ENCODE measurements at regions not wholly inside any gene's neighbourhood (a gene's known extent, or its start where the extent isn't known, plus 50 kb on each side); places are given as distances from the start of the nearest gene placed in this dataset.

DNA sequence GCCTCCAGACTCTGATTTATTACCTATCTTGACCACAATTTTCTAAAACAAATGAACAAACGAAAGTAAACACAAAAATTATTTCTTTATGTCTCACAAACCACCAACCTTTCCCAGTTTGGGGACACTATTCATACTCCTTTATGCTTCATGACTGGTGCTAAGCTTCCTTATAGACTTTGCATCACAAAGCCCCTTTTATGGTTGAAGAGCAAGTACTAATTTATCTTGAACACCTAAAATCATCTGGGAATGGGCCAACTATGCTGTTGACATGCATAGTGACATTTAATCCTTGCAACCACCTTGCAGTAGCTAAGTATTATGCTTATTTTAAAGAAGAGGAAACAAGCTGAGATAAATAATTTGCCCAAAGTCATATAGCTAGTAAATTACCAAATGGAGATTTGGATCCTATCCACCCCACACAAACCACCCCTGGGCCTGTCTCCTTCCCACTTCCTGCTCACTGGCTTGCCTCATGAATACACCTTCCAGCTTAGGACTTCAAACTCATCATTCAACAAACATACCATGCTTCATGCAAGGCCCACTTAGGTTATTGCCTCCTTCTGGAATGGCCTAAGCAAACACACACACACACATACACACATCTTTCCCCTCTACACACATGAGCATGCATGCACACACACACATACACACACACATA is 192.2 kb downstream of the PLPP3 start:
- FAIRE-seq: no peak
- TF ChIP-seq, protein P1, sequence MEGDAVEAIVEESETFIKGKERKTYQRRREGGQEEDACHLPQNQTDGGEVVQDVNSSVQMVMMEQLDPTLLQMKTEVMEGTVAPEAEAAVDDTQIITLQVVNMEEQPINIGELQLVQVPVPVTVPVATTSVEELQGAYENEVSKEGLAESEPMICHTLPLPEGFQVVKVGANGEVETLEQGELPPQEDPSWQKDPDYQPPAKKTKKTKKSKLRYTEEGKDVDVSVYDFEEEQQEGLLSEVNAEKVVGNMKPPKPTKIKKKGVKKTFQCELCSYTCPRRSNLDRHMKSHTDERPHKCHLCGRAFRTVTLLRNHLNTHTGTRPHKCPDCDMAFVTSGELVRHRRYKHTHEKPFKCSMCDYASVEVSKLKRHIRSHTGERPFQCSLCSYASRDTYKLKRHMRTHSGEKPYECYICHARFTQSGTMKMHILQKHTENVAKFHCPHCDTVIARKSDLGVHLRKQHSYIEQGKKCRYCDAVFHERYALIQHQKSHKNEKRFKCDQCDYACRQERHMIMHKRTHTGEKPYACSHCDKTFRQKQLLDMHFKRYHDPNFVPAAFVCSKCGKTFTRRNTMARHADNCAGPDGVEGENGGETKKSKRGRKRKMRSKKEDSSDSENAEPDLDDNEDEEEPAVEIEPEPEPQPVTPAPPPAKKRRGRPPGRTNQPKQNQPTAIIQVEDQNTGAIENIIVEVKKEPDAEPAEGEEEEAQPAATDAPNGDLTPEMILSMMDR (IDR thresholded peaks at IDR 0.05; ENCODE audit: borderline replicate concordance, extremely low read depth, insufficient read depth): no peak
- Histone ChIP-seq H3K36me3 (ENCODE audit: control insufficient read depth in 2 of 3, insufficient read depth in 3 of 3, low read length in 3 of 3) (no peaks in the 10 kb centered on the region), H3K27ac (ENCODE audit: low read depth in 2 of 2, low read length in 2 of 2) (no peak overlapping the region), H3K27me3 (ENCODE audit: control insufficient read depth, insufficient read depth, low read length) (no peaks in the 10 kb centered on the region), H3K9ac (ENCODE audit: low read length in 3 of 3) (no peak overlapping the region), H3K9me3 (ENCODE audit: control insufficient read depth in 2 of 3, insufficient read depth in 1 of 3, low read length in 3 of 3) (no peaks in the 10 kb centered on the region), H3K4me1 (ENCODE audit: control insufficient read depth in 2 of 3, insufficient read depth in 2 of 3, low read depth in 1 of 3, low read length in 3 of 3) (no peaks in the 10 kb centered on the region), H3K4me3 (ENCODE audit: low read length in 3 of 3) (no peak overlapping the region)
- intact Hi-C loops (cut with DNase I): no loop called here
- DNase-seq: no peak

DNA sequence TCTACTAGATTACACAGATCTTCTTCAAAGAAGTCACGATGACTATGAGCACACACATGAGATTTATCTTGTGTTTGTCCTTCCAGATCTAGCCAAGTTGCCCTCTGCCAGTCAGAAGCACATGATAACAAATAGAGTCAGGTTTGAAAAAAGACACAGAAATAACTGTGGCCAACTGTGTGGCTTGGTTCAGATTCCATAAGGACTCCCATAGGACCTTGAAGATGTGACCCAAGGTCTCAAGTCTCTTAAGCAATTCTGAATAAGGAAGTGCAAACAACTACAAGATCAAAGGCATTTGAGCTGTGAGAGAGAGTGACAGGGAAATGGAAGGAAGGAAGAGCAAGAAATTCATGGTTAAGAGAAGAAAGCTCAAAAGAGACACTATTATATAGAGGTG is 194.0 kb downstream of the PLPP3 start:
- intact Hi-C loops (cut with DNase I): no loop called here
- Histone ChIP-seq H3K4me1 (ENCODE audit: control insufficient read depth in 2 of 3, insufficient read depth in 2 of 3, low read depth in 1 of 3, low read length in 3 of 3) (no peaks in the 10 kb centered on the region), H3K4me3 (ENCODE audit: low read length in 3 of 3) (no peak overlapping the region), H3K9ac (ENCODE audit: low read length in 3 of 3) (no peak overlapping the region), H3K27me3 (ENCODE audit: control insufficient read depth, insufficient read depth, low read length) (no peaks in the 10 kb centered on the region), H3K27ac (ENCODE audit: low read depth in 2 of 2, low read length in 2 of 2) (no peak overlapping the region), H3K9me3 (ENCODE audit: control insufficient read depth in 2 of 3, insufficient read depth in 1 of 3, low read length in 3 of 3) (no peaks in the 10 kb centered on the region), H3K36me3 (ENCODE audit: control insufficient read depth in 2 of 3, insufficient read depth in 3 of 3, low read length in 3 of 3) (no peaks in the 10 kb centered on the region)
- DNase-seq (no peak), FAIRE-seq (no peak)
- TF ChIP-seq, protein P1 (IDR thresholded peaks at IDR 0.05; ENCODE audit: borderline replicate concordance, extremely low read depth, insufficient read depth): no peak

DNA sequence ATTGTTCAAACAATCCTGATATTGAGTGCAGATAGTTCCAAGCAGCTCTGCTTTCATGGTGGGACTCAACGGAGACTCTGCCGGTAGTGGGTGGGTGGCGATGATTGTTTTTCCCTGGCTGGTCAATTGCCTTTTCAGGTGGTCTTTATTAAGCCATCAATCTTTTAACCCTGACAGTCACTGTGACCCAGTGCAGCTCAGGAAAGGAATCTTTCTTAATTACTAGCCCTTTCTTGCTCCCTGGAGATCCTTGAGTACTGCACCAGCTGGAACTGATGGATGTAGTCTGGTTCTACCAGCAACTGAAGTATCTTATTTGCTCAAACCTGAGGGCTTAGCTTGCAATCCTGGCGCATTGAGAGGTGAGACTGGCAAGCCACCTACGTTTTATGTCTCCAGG is 196.4 kb downstream of the PLPP3 start:
- peaks cover 0 to 2% (median 0%) of the 10 kb centered on the region in 3 donors for H3K4me1 ChIP-seq (ENCODE audit: control insufficient read depth in 2 of 3, insufficient read depth in 2 of 3, low read depth in 1 of 3, low read length in 3 of 3)
- DNase-seq (no peak), FAIRE-seq (no peak)
- TF ChIP-seq, protein P1 (IDR thresholded peaks at IDR 0.05; ENCODE audit: borderline replicate concordance, extremely low read depth, insufficient read depth): no peak
- H3K27ac ChIP-seq (ENCODE audit: low read depth in 2 of 2, low read length in 2 of 2): no peak overlapping the region
- H3K36me3 ChIP-seq (ENCODE audit: control insufficient read depth in 2 of 3, insufficient read depth in 3 of 3, low read length in 3 of 3): no peaks in the 10 kb centered on the region
- intact Hi-C loops (cut with DNase I): no loop called here
- no peak overlapping the region for H3K9ac ChIP-seq (ENCODE audit: low read length in 3 of 3)
- no peaks in the 10 kb centered on the region for H3K9me3 ChIP-seq (ENCODE audit: control insufficient read depth in 2 of 3, insufficient read depth in 1 of 3, low read length in 3 of 3)
- no peak overlapping the region for H3K4me3 ChIP-seq (ENCODE audit: low read length in 3 of 3)
- H3K27me3 ChIP-seq (ENCODE audit: control insufficient read depth, insufficient read depth, low read length): no peaks in the 10 kb centered on the region

DNA sequence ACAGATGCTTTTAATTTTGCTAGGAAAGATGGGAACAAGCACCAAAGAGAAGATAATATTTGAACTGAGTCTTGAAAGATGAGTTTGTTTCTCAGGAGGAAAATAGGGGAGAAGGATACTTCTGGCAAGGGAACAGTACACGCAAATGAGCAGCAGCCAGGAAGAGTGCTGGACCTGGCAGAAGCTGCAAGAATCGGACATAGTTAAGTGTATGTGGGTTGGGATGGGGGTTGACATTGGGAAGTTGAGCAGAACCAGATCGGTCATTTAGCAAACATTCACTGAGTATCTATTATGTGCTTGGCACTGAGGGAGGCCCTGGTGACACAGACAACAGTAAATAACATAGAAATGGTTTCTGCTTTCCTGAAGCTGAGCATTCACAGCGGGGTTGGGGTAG is 198.8 kb downstream of the PLPP3 start:
- DNase-seq: no peak
- Histone ChIP-seq H3K9ac (ENCODE audit: low read length in 3 of 3) (no peak overlapping the region), H3K27ac (ENCODE audit: low read depth in 2 of 2, low read length in 2 of 2) (no peak overlapping the region), H3K36me3 (ENCODE audit: control insufficient read depth in 2 of 3, insufficient read depth in 3 of 3, low read length in 3 of 3) (no peaks in the 10 kb centered on the region), H3K4me1 (ENCODE audit: control insufficient read depth in 2 of 3, insufficient read depth in 2 of 3, low read depth in 1 of 3, low read length in 3 of 3) (peaks cover 0 to 2% (median 0%) of the 10 kb centered on the region in 3 donors), H3K27me3 (ENCODE audit: control insufficient read depth, insufficient read depth, low read length) (no peaks in the 10 kb centered on the region), H3K9me3 (ENCODE audit: control insufficient read depth in 2 of 3, insufficient read depth in 1 of 3, low read length in 3 of 3) (no peaks in the 10 kb centered on the region), H3K4me3 (ENCODE audit: low read length in 3 of 3) (no peak overlapping the region)
- intact Hi-C loops (cut with DNase I): no loop called here
- TF ChIP-seq, protein P1 (IDR thresholded peaks at IDR 0.05; ENCODE audit: borderline replicate concordance, extremely low read depth, insufficient read depth): no peak
- no peak for FAIRE-seq

Data from kidney (tissue), 13 donors.